ENCODE measurements at regions not wholly inside any gene's neighbourhood (a gene's known extent, or its start where the extent isn't known, plus 50 kb on each side); places are given as distances from the start of the nearest gene placed in this dataset.

DNA sequence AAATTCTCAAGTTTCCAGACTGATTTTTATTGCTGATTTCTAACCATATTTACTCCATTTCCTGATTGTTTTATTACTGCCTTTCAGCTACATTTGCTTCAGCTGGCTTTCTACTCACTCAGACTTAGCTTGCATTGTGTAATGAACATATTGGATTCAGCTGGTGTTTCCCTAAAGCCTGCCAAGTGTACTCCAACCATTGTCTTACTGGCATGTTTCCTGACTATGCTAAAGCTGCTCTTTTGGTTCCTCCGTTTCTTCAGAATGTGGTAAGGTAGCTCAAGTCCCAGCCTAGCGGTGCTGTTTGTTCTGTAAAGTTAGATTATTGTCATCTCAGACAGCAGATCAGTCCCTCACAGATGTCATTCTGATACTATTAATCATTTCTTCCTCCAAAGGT, 53.1 kb upstream of the GLRA2 start:
- H3K79me2 ChIP-seq (ENCODE audit: control insufficient read depth, insufficient read depth, low read length): no peaks in the 10 kb centered on the region
- WGBS (ENCODE audit: insufficient coverage, insufficient replicate concordance, low lambda C conversion rate, missing lambda C conversion rate): 37% methylated on average over 2 of the region's 2 CpGs
- intact Hi-C loops (cut with micrococcal nuclease; ENCODE audit: unreplicated experiment): no loop called here
- no peak overlapping the region for H3K4me3 ChIP-seq
- RAD21 ChIA-PET (ENCODE audit: unreplicated experiment): no interaction called here
- H3K36me3 ChIP-seq (ENCODE audit: control insufficient read depth in 2 of 2, insufficient read depth in 2 of 2, low read length in 1 of 2): no peaks in the 10 kb centered on the region
- SMC1A ChIA-PET (ENCODE audit: uncharacterized antibody, unreplicated experiment): no interaction called here
- no peak overlapping the region for H2AFZ ChIP-seq (ENCODE audit: control insufficient read depth, low read depth, low read length)
- H3K4me2 ChIP-seq (ENCODE audit: control insufficient read depth, insufficient read depth): no peak overlapping the region
- ATAC-seq (no peak), DNase-seq (ENCODE audit: low read depth, low spot score) (no peak), FAIRE-seq (no peak)
- POLR2A ChIA-PET: interaction anchor here (0.5 kb wide), 1 partner anchor 11 kb away, joined by 5 read pairs; no protein-coding TSS in a partner anchor
- in situ Hi-C loops (cut with MboI): no loop called here
- BruUV-seq (replicated peaks): no TSS peak
- H3K27ac ChIP-seq (ENCODE audit: control insufficient read depth, insufficient read depth): no peak overlapping the region
- no peaks in the 10 kb centered on the region for H3K4me1 ChIP-seq (ENCODE audit: control insufficient read depth, insufficient read depth, low read length)
- no peaks in the 10 kb centered on the region for H3K9me3 ChIP-seq (replicated peaks; ENCODE audit: control insufficient read depth, insufficient read depth, low read length)
- TF ChIP-seq ESRRA (IDR thresholded peaks at IDR 0.05; ENCODE audit: low read length) (no peak), ZNF24 (IDR thresholded peaks at IDR 0.05) (no peak), MYB (IDR thresholded peaks at IDR 0.05; ENCODE audit: borderline replicate concordance, low read depth, low read length) (no peak)
- H3K9ac ChIP-seq (ENCODE audit: control insufficient read depth, insufficient read depth, low read length): no peak overlapping the region
- H4K20me1 ChIP-seq (ENCODE audit: control insufficient read depth, insufficient read depth): no peaks in the 10 kb centered on the region
- CTCF ChIA-PET: interaction anchor here (2.4 kb wide), 1 partner anchor 12 kb away, joined by 8 read pairs; no protein-coding TSS in a partner anchor
- no peaks in the 10 kb centered on the region for H3K27me3 ChIP-seq (replicated peaks in 1 of 2; ENCODE audit: control insufficient read depth in 2 of 2, insufficient read depth in 2 of 2, low read length in 1 of 2)

DNA sequence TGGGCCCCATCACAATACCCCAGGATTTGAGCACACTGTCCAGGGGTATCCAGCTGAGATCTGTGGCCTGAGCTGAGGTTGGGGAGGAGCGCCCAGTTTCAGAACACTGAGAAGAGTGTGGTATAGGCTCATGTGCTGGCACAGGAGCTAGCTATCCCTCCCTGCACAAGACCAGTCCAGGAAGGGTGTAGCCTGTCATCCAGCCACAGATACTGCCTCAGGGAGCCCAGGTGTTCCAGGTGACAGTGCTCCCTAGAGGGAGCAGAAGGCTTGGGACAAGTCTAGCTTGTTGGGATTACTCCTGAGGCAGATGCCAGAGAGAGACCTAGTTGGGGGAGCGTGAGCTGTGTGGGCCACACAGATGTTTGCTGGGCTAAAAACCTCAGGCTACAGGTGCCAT, 79.6 kb upstream of the GLRA2 start:
- DNase-seq (ENCODE audit: low read depth, low spot score): no peak
- CTCF ChIA-PET: no interaction called here
- Histone ChIP-seq H3K9ac (ENCODE audit: control insufficient read depth, insufficient read depth, low read length) (no peak overlapping the region), H3K36me3 (ENCODE audit: control insufficient read depth in 2 of 2, insufficient read depth in 2 of 2, low read length in 1 of 2) (no peaks in the 10 kb centered on the region), H3K4me1 (ENCODE audit: control insufficient read depth, insufficient read depth, low read length) (no peaks in the 10 kb centered on the region), H3K79me2 (ENCODE audit: control insufficient read depth, insufficient read depth, low read length) (no peaks in the 10 kb centered on the region), H3K27ac (ENCODE audit: control insufficient read depth, insufficient read depth) (no peak overlapping the region), H3K27me3 (replicated peaks in 1 of 2; ENCODE audit: control insufficient read depth in 2 of 2, insufficient read depth in 2 of 2, low read length in 1 of 2) (no peaks in the 10 kb centered on the region), H3K4me3 (no peak overlapping the region), H2AFZ (ENCODE audit: control insufficient read depth, low read depth, low read length) (no peak overlapping the region), H3K4me2 (ENCODE audit: control insufficient read depth, insufficient read depth) (no peak overlapping the region), H3K9me3 (replicated peaks; ENCODE audit: control insufficient read depth, insufficient read depth, low read length) (no peaks in the 10 kb centered on the region), H4K20me1 (ENCODE audit: control insufficient read depth, insufficient read depth) (no peaks in the 10 kb centered on the region)
- BruUV-seq (replicated peaks): no TSS peak
- TF ChIP-seq CBX3 (IDR thresholded peaks at IDR 0.05; ENCODE audit: borderline replicate concordance, low read depth) (no peak), ZNF217 (IDR thresholded peaks at IDR 0.05) (no peak), TBL1XR1 (IDR thresholded peaks at IDR 0.05; ENCODE audit: low read depth, low read length) (no peak)
- RAD21 ChIA-PET (ENCODE audit: unreplicated experiment): no interaction called here
- POLR2A ChIA-PET: no interaction called here
- 0% methylated on average over 2 of the region's 2 CpGs for WGBS (ENCODE audit: insufficient coverage, insufficient replicate concordance, low lambda C conversion rate, missing lambda C conversion rate)
- ATAC-seq: no peak
- SMC1A ChIA-PET (ENCODE audit: uncharacterized antibody, unreplicated experiment): no interaction called here
- in situ Hi-C loops (cut with MboI) (no loop called here), intact Hi-C loops (cut with micrococcal nuclease; ENCODE audit: unreplicated experiment) (no loop called here)
- FAIRE-seq: no peak

All from GM12878 (cell line).